NCI-H2029 (cell line): ENCODE measurements at regions not wholly inside any gene's neighbourhood (a gene's known extent, or its start where the extent isn't known, plus 50 kb on each side); places are given as distances from the start of the nearest gene placed in this dataset.

Source experiments
- DNase-seq: peaks from one replicate; lab custom pipeline; 2025; lab: John Stamatoyannopoulos, UW

DNA sequence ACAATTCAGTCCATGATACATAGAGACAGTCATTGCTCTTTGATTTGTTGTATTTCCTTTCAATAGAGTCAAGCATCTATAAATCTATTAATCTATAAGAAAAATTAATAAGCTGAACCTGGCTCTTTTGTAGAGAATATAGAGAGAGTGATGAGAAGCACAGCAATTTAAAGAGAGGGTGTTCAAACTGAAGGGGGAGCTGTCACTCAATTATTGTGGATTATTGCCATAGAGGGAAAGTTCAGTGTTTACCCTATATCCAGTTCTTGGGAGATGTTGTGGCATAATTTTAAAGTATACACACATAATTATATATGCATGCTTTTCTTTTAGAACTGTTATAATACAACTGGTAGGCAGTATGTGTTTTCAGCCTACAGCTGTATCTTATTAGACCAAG is 1469.0 kb upstream of the PABPC4L start:
- no peak for DNase-seq
